ENCODE measurements at regions not wholly inside any gene's neighbourhood (a gene's known extent, or its start where the extent isn't known, plus 50 kb on each side); places are given as distances from the start of the nearest gene placed in this dataset.

DNA sequence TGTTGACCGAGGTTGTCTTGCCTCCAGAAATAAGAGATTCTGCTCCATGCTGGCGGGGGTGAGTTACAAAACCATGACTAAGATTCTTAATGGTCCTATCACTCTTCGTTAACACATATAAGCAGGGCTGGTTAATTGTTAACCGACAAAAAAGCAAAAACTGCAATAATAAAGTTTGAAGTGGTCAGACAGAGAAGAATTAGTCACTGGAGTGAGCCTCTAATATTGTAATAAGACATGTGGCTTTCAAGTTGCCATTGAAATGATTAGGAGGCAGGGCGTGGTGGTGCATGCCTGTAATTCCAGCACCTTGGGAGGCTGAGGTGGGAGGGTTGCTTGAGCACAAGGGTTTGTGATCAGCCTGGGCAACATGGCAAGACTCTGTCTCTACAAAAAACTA lies 78.4 kb upstream of the NR2F2 start:
- TF ChIP-seq CTCF (conservative IDR thresholded peaks at IDR 0.05 in 1 of 2, IDR thresholded peaks at IDR 0.05 in 1 of 2; ENCODE audit: extremely low read depth in 1 of 2, insufficient read depth in 1 of 2, low read depth in 1 of 2, low read length in 2 of 2) (no peak), EZH2 (IDR thresholded peaks at IDR 0.05; ENCODE audit: borderline replicate concordance, low read length) (no peak)
